ENCODE measurements at regions not wholly inside any gene's neighbourhood (a gene's known extent, or its start where the extent isn't known, plus 50 kb on each side); places are given as distances from the start of the nearest gene placed in this dataset.

- Mint-ChIP-seq H3K4me3 (no peak overlapping the region), H3K36me3 (ENCODE audit: insufficient read depth in 2 of 2) (no peaks in the 10 kb centered on the region), H3K27me3 (ENCODE audit: low read depth) (no peaks in the 10 kb centered on the region), H3K4me1 (ENCODE audit: low read depth) (no peaks in the 10 kb centered on the region), H3K27ac (no peak overlapping the region), H3K9me3 (peaks cover 2 to 8% of the 10 kb centered on the region in 2 donors)
- ATAC-seq (replicated peaks in 1 of 2) (no peak), DNase-seq (no peak)
These were observed 487.2 kb upstream of the HS6ST1 start for GRCh38 chr2:128805918-128806317.

DNA sequence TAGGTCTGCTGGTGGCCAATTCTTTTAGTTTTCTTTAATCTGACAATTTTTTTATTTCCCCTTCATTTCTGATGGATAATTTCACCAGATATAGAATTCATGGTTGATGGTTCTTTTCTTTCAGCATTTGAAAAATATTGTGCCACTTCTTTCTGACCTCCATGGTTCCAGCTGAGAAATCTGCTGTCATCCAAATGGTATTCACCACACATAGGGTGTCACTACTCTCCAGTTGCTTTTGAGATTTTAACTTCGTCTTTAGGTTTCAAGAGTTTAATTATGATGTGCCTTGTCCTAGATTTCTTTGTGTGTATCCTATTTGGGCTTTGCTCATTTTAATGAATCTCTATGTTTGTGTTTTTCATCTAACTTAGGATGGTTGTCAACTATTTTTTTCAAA is 488.6 kb upstream of the HS6ST1 start:
- no peak overlapping the region for H3K27ac Mint-ChIP-seq
- H3K27me3 Mint-ChIP-seq (ENCODE audit: low read depth) = no peaks in the 10 kb centered on the region
- H3K36me3 Mint-ChIP-seq (ENCODE audit: insufficient read depth in 2 of 2) = no peaks in the 10 kb centered on the region
- H3K9me3 Mint-ChIP-seq = peaks cover 2 to 8% of the 10 kb centered on the region in 2 donors
- no peak overlapping the region for H3K4me3 Mint-ChIP-seq
- no peak for DNase-seq
- ATAC-seq (replicated peaks in 1 of 2) = no peak
- H3K4me1 Mint-ChIP-seq (ENCODE audit: low read depth) = no peaks in the 10 kb centered on the region

DNA sequence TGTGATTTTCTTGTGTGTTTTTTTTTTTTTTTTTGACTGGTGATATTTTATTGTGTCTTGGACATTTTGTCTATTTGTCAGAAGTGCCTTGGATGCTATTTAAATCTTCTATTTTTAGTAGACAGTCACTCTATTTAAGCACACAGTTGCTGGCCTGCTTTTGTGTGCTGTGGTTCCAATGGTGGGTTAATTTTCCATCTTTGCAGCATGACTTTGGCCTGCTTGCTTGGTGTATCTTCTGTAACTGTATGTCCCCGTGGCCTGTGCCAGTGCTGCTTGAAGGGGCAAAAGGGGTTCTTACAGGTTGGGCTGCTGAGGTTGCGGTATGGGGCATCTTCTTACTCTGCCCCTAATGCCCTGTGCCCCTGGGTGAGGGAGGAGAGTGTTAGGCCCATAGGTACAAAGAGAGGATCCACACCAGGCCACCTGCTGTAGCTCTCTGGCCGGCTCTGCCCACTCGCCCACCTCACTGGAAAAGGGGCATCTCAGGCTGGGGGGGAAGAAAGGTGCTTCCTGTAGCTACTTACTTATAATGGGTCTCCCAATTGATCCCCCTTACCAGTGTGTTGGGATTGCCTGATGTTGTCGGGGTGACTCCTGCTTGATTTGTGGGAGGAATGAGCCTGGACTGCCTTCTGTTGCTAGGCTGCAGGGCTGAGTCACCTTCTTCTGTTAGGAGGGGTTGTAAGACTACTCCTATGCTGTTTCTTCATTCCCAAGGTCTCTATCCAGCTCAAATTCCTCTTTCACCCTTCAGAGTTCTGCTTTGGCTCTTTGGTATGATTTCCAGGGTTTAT is 490.0 kb upstream of the HS6ST1 start:
- Mint-ChIP-seq H3K4me1 (ENCODE audit: low read depth) (no peaks in the 10 kb centered on the region), H3K9me3 (peaks cover 2 to 8% of the 10 kb centered on the region in 2 donors), H3K27me3 (ENCODE audit: low read depth) (no peaks in the 10 kb centered on the region), H3K4me3 (no peak overlapping the region), H3K27ac (no peak overlapping the region), H3K36me3 (ENCODE audit: insufficient read depth in 2 of 2) (no peaks in the 10 kb centered on the region)
- DNase-seq = no peak
- no peak for ATAC-seq (replicated peaks in 1 of 2)

DNA sequence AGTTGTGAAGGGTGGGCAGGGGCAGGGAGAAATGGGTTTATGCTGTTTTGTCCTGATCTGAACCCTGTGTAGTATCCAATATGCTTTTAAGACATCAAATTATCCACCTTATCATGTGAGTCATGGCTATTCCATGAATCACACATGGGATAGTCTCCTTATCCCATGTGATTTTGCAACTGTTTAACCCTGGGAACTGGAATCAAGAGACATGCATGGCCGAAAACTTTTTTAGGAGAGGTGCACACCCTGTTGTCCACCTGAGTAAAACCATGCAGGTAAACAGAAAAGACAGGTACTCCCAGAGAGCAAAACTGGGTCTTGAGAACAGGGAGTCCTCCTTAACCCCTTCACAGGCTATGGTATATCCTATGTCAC is 490.6 kb upstream of the HS6ST1 start:
- ATAC-seq (replicated peaks in 1 of 2) (no peak), DNase-seq (no peak)
- no peak overlapping the region for H3K27ac Mint-ChIP-seq
- no peaks in the 10 kb centered on the region for H3K36me3 Mint-ChIP-seq (ENCODE audit: insufficient read depth in 2 of 2)
- H3K4me3 Mint-ChIP-seq = no peak overlapping the region
- H3K4me1 Mint-ChIP-seq (ENCODE audit: low read depth) = no peaks in the 10 kb centered on the region
- no peaks in the 10 kb centered on the region for H3K27me3 Mint-ChIP-seq (ENCODE audit: low read depth)
- peaks cover 2 to 8% of the 10 kb centered on the region in 2 donors for H3K9me3 Mint-ChIP-seq

GRCh38 chr2:128809880-128810279 is 491.2 kb upstream of the HS6ST1 start:
- peaks cover 2 to 8% of the 10 kb centered on the region in 2 donors for H3K9me3 Mint-ChIP-seq
- no peak overlapping the region for H3K27ac Mint-ChIP-seq
- no peaks in the 10 kb centered on the region for H3K27me3 Mint-ChIP-seq (ENCODE audit: low read depth)
- DNase-seq (no peak), ATAC-seq (replicated peaks in 1 of 2) (no peak)
- H3K36me3 Mint-ChIP-seq (ENCODE audit: insufficient read depth in 2 of 2) = no peaks in the 10 kb centered on the region
- no peaks in the 10 kb centered on the region for H3K4me1 Mint-ChIP-seq (ENCODE audit: low read depth)
- H3K4me3 Mint-ChIP-seq = no peak overlapping the region

- no peaks in the 10 kb centered on the region for H3K27me3 Mint-ChIP-seq (ENCODE audit: low read depth)
- ATAC-seq (replicated peaks in 1 of 2) = no peak
- DNase-seq = no peak
- H3K27ac Mint-ChIP-seq = no peak overlapping the region
- H3K4me1 Mint-ChIP-seq (ENCODE audit: low read depth) = no peaks in the 10 kb centered on the region
- no peak overlapping the region for H3K4me3 Mint-ChIP-seq
- peaks cover 2 to 8% of the 10 kb centered on the region in 2 donors for H3K9me3 Mint-ChIP-seq
- no peaks in the 10 kb centered on the region for H3K36me3 Mint-ChIP-seq (ENCODE audit: insufficient read depth in 2 of 2)
These were observed 493.7 kb upstream of the HS6ST1 start for GRCh38 chr2:128812183-128812940.

DNA sequence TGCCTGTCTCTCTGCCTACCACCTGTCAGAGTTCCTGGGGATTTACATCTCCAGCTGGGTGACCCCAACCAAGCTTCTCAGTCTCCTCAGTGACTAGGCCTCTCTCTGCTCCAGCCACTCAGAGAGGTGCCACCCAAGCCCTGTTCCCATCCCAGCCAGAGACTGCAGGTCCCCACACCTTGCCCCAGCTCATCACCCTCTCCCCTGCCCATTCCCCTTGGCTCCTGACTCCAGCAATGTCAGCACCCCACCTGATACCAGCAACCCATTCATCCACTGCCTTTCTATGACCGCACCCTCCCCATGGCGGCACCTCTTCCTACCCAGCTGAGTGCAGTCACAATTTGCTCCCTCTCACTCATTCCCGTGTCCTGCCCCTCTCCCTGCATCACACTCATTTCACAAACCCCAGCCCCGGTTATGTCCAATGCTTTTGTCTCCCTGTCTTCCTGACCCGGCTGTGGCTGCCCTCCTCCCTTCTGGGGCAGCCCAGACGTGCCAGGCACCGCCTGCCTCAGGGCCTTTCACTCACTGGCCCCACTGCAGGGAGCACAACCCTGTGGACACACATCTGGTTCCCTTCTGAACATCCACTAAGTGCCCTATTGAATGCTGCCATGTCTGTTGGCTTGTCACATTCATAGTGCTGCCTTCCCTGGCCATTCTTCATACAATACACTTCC is 494.8 kb upstream of the HS6ST1 start:
- H3K9me3 Mint-ChIP-seq = peaks cover 0 to 3% of the 10 kb centered on the region in 2 donors
- ATAC-seq (replicated peaks in 1 of 2) = no peak
- no peak overlapping the region for H3K27ac Mint-ChIP-seq

DNA sequence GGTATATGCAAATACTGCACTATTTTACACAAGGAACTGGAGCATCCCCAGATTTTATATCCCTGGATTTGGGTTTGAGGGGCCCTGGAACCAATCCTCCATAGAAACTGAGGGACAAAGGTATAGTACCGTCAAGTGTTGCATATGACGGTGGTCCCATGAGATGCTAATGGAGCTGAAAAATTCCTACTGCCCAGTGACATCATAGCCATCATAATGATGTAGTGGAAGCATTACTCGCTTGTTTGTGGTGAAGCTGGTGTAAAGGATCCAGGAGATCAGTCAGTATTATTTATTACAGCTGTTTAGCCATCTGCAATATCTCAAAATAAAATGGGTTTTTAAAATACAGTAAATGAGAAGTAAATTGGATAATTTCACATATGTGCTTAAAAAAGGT is 496.6 kb upstream of the HS6ST1 start:
- Mint-ChIP-seq H3K9me3 (peaks cover 0 to 3% of the 10 kb centered on the region in 2 donors), H3K36me3 (ENCODE audit: insufficient read depth in 2 of 2) (no peaks in the 10 kb centered on the region), H3K27me3 (ENCODE audit: low read depth) (no peaks in the 10 kb centered on the region), H3K27ac (no peak overlapping the region), H3K4me3 (no peak overlapping the region), H3K4me1 (ENCODE audit: low read depth) (no peaks in the 10 kb centered on the region)
- ATAC-seq (replicated peaks in 1 of 2) (no peak), DNase-seq (no peak)

More for the DNA sequence above, 494.8 kb upstream of the HS6ST1 start:
- no peak for DNase-seq
- Mint-ChIP-seq H3K4me1 (ENCODE audit: low read depth) (no peaks in the 10 kb centered on the region), H3K27me3 (ENCODE audit: low read depth) (no peaks in the 10 kb centered on the region), H3K36me3 (ENCODE audit: insufficient read depth in 2 of 2) (no peaks in the 10 kb centered on the region), H3K4me3 (no peak overlapping the region)

DNA sequence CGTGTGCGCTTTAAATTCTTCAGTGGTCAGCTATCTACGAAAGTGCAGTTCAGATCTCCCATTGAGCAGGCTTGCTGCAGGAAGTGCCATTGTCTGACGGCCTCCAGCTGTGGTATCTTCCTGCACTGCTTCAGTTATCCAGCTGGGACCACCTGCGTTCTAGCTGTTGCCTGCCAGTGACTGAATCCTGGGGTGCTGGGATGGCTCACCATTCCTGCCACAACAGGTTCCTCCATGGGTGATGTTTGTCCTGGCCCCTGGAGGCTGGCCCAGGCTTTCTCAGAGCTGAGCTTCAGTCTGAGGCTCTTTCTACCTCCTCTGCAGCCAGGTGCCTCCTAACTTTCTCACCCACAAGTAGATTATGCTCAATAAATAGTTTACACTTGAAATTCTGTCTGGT is 498.5 kb upstream of the HS6ST1 start:
- H3K27ac Mint-ChIP-seq = no peak overlapping the region
- no peaks in the 10 kb centered on the region for H3K9me3 Mint-ChIP-seq
- H3K27me3 Mint-ChIP-seq (ENCODE audit: low read depth) = no peaks in the 10 kb centered on the region
- no peaks in the 10 kb centered on the region for H3K36me3 Mint-ChIP-seq (ENCODE audit: insufficient read depth in 2 of 2)
- no peak for ATAC-seq (replicated peaks in 1 of 2)
- no peak for DNase-seq
- H3K4me1 Mint-ChIP-seq (ENCODE audit: low read depth) = no peaks in the 10 kb centered on the region
- no peak overlapping the region for H3K4me3 Mint-ChIP-seq

GRCh38 chr2:128817813-128818212 is 499.1 kb upstream of the HS6ST1 start:
- Mint-ChIP-seq H3K4me3 (no peak overlapping the region), H3K27me3 (ENCODE audit: low read depth) (no peaks in the 10 kb centered on the region), H3K9me3 (no peaks in the 10 kb centered on the region), H3K4me1 (ENCODE audit: low read depth) (no peaks in the 10 kb centered on the region), H3K36me3 (ENCODE audit: insufficient read depth in 2 of 2) (no peaks in the 10 kb centered on the region), H3K27ac (no peak overlapping the region)
- no peak for ATAC-seq (replicated peaks in 1 of 2)
- DNase-seq = no peak

DNA sequence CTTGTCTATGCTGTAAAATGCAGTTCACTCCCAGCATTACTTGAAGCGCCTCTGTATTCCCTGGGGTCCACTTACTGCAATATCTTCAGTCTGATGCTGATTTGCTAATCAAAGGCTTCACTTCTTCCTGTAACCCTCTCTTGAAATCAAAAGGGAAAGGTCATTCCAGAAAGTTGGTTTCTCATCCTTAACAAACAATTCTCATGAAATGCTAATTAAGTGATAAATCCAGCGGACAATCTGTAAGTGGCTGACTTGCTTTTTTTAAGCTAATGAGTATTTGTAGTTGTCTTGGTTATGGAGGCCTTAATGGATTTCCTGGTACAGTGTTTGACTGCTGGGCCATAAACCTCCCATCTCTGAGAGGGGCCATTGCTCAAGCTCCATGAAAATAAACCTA is 499.6 kb upstream of the HS6ST1 start:
- no peak overlapping the region for H3K27ac Mint-ChIP-seq
- ATAC-seq (replicated peaks in 1 of 2) (no peak), DNase-seq (no peak)
- H3K27me3 Mint-ChIP-seq (ENCODE audit: low read depth) = no peaks in the 10 kb centered on the region
- no peaks in the 10 kb centered on the region for H3K9me3 Mint-ChIP-seq
- no peak overlapping the region for H3K4me3 Mint-ChIP-seq
- H3K4me1 Mint-ChIP-seq (ENCODE audit: low read depth) = no peaks in the 10 kb centered on the region
- no peaks in the 10 kb centered on the region for H3K36me3 Mint-ChIP-seq (ENCODE audit: insufficient read depth in 2 of 2)

GRCh38 chr2:128818704-128819491 is 500.2 kb upstream of the HS6ST1 start:
- Mint-ChIP-seq H3K4me1 (ENCODE audit: low read depth) (no peaks in the 10 kb centered on the region), H3K9me3 (no peaks in the 10 kb centered on the region), H3K27me3 (ENCODE audit: low read depth) (no peaks in the 10 kb centered on the region), H3K36me3 (ENCODE audit: insufficient read depth in 2 of 2) (no peaks in the 10 kb centered on the region), H3K4me3 (no peak overlapping the region), H3K27ac (no peak overlapping the region)
- DNase-seq (no peak), ATAC-seq (replicated peaks in 1 of 2) (no peak)

DNA sequence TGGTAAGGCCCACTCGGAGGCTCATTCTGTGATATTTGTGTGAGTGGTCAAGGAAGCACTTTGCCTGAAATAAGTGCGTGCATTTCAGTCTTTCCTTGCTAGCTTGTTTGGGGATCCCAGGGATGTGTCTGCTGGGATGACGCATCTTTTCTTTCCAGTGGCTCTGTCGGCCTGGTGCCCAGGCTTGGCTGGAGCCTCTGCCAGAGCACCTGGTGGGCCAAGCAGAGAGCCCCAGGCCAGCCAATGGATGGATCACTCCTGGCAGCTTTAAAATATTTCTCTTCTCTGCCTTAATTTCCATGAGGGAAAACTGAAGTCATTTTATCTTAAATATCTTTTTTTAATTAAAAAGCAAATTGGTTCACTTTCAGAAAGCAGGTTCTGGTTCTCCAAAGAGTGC is 501.8 kb upstream of the HS6ST1 start:
- DNase-seq = no peak
- H3K36me3 Mint-ChIP-seq (ENCODE audit: insufficient read depth in 2 of 2) = no peaks in the 10 kb centered on the region
- peaks cover 0 to 3% of the 10 kb centered on the region in 2 donors for H3K9me3 Mint-ChIP-seq
- H3K4me3 Mint-ChIP-seq = no peak overlapping the region
- no peaks in the 10 kb centered on the region for H3K27me3 Mint-ChIP-seq (ENCODE audit: low read depth)
- H3K4me1 Mint-ChIP-seq (ENCODE audit: low read depth) = no peaks in the 10 kb centered on the region
- H3K27ac Mint-ChIP-seq = no peak overlapping the region
- no peak for ATAC-seq (replicated peaks in 1 of 2)
